Esophagus squamous epithelium (tissue), 5 donors: ENCODE measurements at regions not wholly inside any gene's neighbourhood (a gene's known extent, or its start where the extent isn't known, plus 50 kb on each side); places are given as distances from the start of the nearest gene placed in this dataset.
A peak's percentile ranks its signal among the peaks of the same experiment; 100 is the strongest.

Experiments used
- DNase-seq: peaks from one replicate; lab custom pipeline; 2025; lab: John Stamatoyannopoulos, UW
- H3K27ac ChIP-seq, 4 donors: fragments of 200-600 bp; sonication (generic); one replicate each; pipeline ENCODE4 v1.5.1; 2016 to 2019; ENCODE audit warnings: mild to moderate bottlenecking in 1 of 4
- H3K27me3 ChIP-seq, 4 donors: fragments of 200-600 bp; sonication (generic); 1 replicate in 3 of 4; 2 replicates in 1 of 4; pipeline versions ENCODE4 v1.5.1 to v1.6.0; 2017 to 2021; ENCODE audit warnings: antibody characterized with exemption in 1 of 4
- H3K36me3 ChIP-seq, 3 donors: fragments of 200-600 bp; sonication (generic); one replicate each; pipeline ENCODE4 v1.5.1; 2016 to 2019
- H3K4me1 ChIP-seq, 3 donors: fragments of 200-600 bp; sonication (generic); one replicate each; pipeline ENCODE4 v1.5.1; 2017 to 2019
- H3K4me3 ChIP-seq, 4 donors: fragments of 200-600 bp; sonication (generic); 1 replicate in 3 of 4; 2 replicates in 1 of 4; pipeline ENCODE4 v1.5.1; 2016 to 2019; ENCODE audit warnings: mild to moderate bottlenecking in 2 of 4, moderate library complexity in 1 of 4
- H3K9me3 ChIP-seq, 3 donors: fragments of 200-600 bp; sonication (generic); one replicate each; pipeline ENCODE4 v1.5.1; 2016 to 2019
- CTCF ChIP-seq, 6 experiments: fragments of 450-650 bp in 4 of 6; fragments of 200-600 bp in 2 of 6; sonication (generic) in 2 of 6; IDR thresholded peaks; one replicate each; pipeline ENCODE4 v1.5.1; 2016 to 2019; ENCODE audit warnings: antibody characterized with exemption in 6 of 6, mild to moderate bottlenecking in 4 of 6, moderate library complexity in 4 of 6
- POLR2A ChIP-seq, 4 donors: fragments of 450-650 bp; IDR thresholded peaks; one replicate each; pipeline ENCODE4 v1.6.1; 2017; ENCODE audit warnings: antibody characterized with exemption in 4 of 4, mild to moderate bottlenecking in 4 of 4, moderate library complexity in 3 of 4
- WGBS, 2 donors: methylation state at CpG; one replicate each; pipeline ENCODE4 v1.1.5; 2018; 5-methylcytosine and 5-hydroxymethylcytosine counted together
- intact Hi-C: fragments of 100-400 bp; cut with DNase I; formaldehyde crosslinking; loops from one replicate; pipeline ENCODE4 v1.15.0; 2022
- donor health status: DM: yes; HTN: yes; CAD: no.

- H3K9me3 ChIP-seq, result no peaks in the 10 kb centered on the region
- H3K27ac ChIP-seq, result no peak overlapping the region
- H3K36me3 ChIP-seq, result no peaks in the 10 kb centered on the region
- peaks cover 0 to 4% (median 0%) of the 10 kb centered on the region in 3 donors for H3K4me1 ChIP-seq
- DNase-seq, result no peak
- WGBS, 2 donors, result 72 to 78% methylated on average over 7 to 8 of the region's 12 CpGs
- TF ChIP-seq CTCF (IDR thresholded peaks at IDR 0.05), result no peak
- intact Hi-C loops, result no loop called here
- no peak overlapping the region for H3K4me3 ChIP-seq
- H3K27me3 ChIP-seq, result peaks cover 0 to 69% (median 0%) of the 10 kb centered on the region in 4 donors
Observed at GRCh38 chr3:10743366-10744097, 72.5 kb upstream of the SLC6A11 start.

GRCh38 chr3:10744098-10744465 is 71.9 kb upstream of the SLC6A11 start:
- Histone ChIP-seq H3K4me3 (no peak overlapping the region), H3K4me1 (no peaks in the 10 kb centered on the region), H3K27ac (no peak overlapping the region), H3K9me3 (no peaks in the 10 kb centered on the region), H3K36me3 (no peaks in the 10 kb centered on the region), H3K27me3 (peaks cover 0 to 69% (median 0%) of the 10 kb centered on the region in 4 donors)
- WGBS, 2 donors, result 19 to 80% methylated on average over 1 to 4 of the region's 7 CpGs
- TF ChIP-seq POLR2A (IDR thresholded peaks at IDR 0.05), result no peak
- peak in 1 of 6 experiments; percentile 6 for TF ChIP-seq CTCF (IDR thresholded peaks at IDR 0.05)
- no peak for DNase-seq
- intact Hi-C loops, result no loop called here

- intact Hi-C loops, result no loop called here
- H3K4me3 ChIP-seq, result no peak overlapping the region
- no peak overlapping the region for H3K27ac ChIP-seq
- no peaks in the 10 kb centered on the region for H3K4me1 ChIP-seq
- H3K9me3 ChIP-seq, result no peaks in the 10 kb centered on the region
- DNase-seq, result no peak
- TF ChIP-seq CTCF (IDR thresholded peaks at IDR 0.05), result no peak
- no peak for TF ChIP-seq POLR2A (IDR thresholded peaks at IDR 0.05)
- H3K27me3 ChIP-seq, result peaks cover 0 to 68% (median 0%) of the 10 kb centered on the region in 4 donors
- H3K36me3 ChIP-seq, result no peaks in the 10 kb centered on the region
Observed at GRCh38 chr3:10745392-10745791, 70.6 kb upstream of the SLC6A11 start.

GRCh38 chr3:10746001-10746400 is 70.0 kb upstream of the SLC6A11 start:
- TF ChIP-seq CTCF (IDR thresholded peaks at IDR 0.05) (no peak), POLR2A (IDR thresholded peaks at IDR 0.05) (no peak)
- Histone ChIP-seq H3K27ac (no peak overlapping the region), H3K4me1 (no peaks in the 10 kb centered on the region), H3K27me3 (peaks cover 0 to 69% (median 0%) of the 10 kb centered on the region in 4 donors), H3K36me3 (no peaks in the 10 kb centered on the region), H3K9me3 (no peaks in the 10 kb centered on the region), H3K4me3 (no peak overlapping the region)
- no peak for DNase-seq
- intact Hi-C loops, result no loop called here
- 49 to 51% methylated on average over 4 of the region's 4 CpGs for WGBS, 2 donors

- H3K27me3 ChIP-seq, result peaks cover 0 to 74% (median 0%) of the 10 kb centered on the region in 4 donors
- no peaks in the 10 kb centered on the region for H3K36me3 ChIP-seq
- TF ChIP-seq CTCF (IDR thresholded peaks at IDR 0.05), result no peak
- TF ChIP-seq POLR2A (IDR thresholded peaks at IDR 0.05), result no peak
- no peak for DNase-seq
- no peaks in the 10 kb centered on the region for H3K4me1 ChIP-seq
- intact Hi-C loops, result no loop called here
- 80 to 83% methylated on average over 2 of the region's 2 CpGs for WGBS, 2 donors
- no peak overlapping the region for H3K4me3 ChIP-seq
- no peak overlapping the region for H3K27ac ChIP-seq
- no peaks in the 10 kb centered on the region for H3K9me3 ChIP-seq
Observed at GRCh38 chr3:10746684-10747083, 69.3 kb upstream of the SLC6A11 start.
